ENCODE measurements at regions not wholly inside any gene's neighbourhood (a gene's known extent, or its start where the extent isn't known, plus 50 kb on each side); places are given as distances from the start of the nearest gene placed in this dataset.
A peak's percentile ranks its signal among the peaks of the same experiment; 100 is the strongest.

GRCh38 chr3:72698154-72698917 lies 149.9 kb downstream of the SHQ1 start:
- no peak for DNase-seq

GRCh38 chr3:72697717-72698116 lies 150.5 kb downstream of the SHQ1 start:
- no peak for DNase-seq

DNA sequence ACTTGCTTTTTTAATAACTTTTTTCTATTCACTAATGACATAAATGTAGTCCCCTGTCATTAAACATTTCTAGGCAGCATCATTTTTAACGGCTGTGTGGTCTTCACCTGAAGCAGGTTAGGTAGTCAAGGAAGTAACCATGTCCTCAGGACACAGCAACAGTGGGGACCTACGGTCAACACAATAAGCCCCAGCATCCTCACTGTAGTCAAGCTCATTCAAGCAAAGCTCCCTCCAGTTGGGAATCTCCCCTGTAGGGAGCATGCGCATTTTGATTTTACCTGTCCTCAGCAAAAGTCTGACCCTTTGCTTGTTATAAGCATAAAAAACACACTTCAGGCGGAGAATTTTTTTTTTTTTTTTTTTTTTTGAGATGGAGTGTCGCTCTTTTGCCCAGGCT lies 151.4 kb downstream of the SHQ1 start:
- DNase-seq: no peak

GRCh38 chr3:72694398-72694797 lies 153.8 kb downstream of the SHQ1 start:
- no peak for DNase-seq

DNA sequence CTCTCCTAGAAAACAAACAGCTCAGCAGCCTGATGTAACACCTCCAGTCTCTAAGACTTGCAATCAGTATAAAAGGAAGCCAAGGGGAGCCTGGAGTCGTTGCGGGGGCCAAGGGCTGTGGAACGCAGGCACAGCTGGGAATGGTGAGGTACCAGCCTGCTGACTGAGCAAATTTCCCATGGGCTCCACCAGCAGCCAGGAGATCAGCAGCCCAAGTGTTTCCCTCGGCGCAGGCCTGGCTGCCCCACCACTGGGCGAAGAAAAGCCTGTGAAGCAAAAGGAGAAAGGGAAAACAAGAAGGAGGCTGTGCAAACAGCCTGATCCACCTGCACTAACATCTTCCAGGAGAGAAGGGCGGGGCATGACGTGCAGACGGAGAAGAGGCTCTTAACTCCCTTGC lies 155.3 kb downstream of the SHQ1 start:
- DNase-seq: no peak

DNA sequence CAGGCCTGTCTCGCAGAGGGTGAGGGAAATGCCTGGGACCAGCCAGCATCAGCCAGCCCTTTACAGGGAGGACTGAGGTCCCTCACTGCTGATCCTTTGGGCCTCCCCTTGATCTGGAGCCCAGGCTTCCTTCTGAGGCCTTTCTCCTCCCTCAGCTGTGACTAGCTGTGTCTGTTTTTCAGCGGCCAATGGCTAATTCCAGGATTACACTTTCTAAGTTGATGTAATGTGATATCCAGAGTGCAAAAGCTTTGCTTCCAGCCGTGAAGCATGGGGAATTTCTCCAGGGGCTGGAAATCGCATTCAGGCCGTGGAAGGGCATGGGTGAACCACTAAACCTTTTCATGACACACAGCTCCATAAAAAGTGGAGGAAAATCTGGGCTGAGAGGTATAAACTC lies 157.6 kb downstream of the SHQ1 start:
- no peak for DNase-seq

- peak; percentile 56 for DNase-seq
Observed at GRCh38 chr3:72682936-72683452, 165.3 kb downstream of the SHQ1 start.

- DNase-seq: no peak
Observed at GRCh38 chr3:72681598-72681997, 166.6 kb downstream of the SHQ1 start.

DNA sequence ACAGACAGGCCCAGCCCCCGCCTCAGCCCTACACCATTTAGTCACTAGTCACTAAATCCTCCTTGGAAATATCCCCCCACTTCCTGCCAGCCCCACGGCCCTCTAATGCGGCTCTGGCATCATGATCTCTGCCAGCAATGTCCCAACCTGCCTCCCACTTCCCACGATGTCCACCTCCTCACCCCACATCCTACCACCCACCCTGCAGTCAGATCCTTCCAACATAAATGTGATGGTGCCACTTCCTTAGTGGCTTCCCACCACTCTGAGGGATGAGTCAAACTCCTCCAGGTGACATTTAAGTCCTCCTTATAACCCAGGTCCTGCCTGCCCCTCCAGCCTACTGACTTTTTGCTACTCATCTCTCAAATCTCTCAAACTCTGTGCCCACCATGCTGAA lies 167.5 kb downstream of the SHQ1 start:
- no peak for DNase-seq

GRCh38 chr3:72679540-72680198 lies 168.6 kb downstream of the SHQ1 start:
- DNase-seq: no peak

- no peak for DNase-seq
Observed at GRCh38 chr3:72678867-72679266, 169.4 kb downstream of the SHQ1 start.

DNA sequence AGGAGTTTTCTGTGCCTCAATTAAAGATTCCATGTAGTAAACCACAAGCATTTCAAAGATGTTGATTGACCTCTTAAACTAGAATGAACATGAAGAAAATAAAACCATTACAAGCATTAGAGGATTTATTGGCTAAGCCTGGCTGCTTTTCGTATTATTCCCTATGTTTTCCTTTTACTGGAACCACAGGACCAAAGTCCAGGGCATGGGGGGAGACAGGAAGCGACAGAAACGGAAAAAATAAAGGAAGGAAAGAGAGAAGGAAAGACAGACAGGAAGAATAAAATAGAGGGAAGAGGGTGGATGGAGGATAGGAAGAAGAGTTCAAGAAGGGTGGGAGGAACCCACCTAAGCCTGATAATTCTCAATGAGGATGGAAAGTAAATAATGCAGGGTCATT lies 169.9 kb downstream of the SHQ1 start:
- DNase-seq: no peak

GRCh38 chr3:72675243-72675642 lies 173.0 kb downstream of the SHQ1 start:
- no peak for DNase-seq

- no peak for DNase-seq
Observed at GRCh38 chr3:72673011-72673771, 175.1 kb downstream of the SHQ1 start.

DNA sequence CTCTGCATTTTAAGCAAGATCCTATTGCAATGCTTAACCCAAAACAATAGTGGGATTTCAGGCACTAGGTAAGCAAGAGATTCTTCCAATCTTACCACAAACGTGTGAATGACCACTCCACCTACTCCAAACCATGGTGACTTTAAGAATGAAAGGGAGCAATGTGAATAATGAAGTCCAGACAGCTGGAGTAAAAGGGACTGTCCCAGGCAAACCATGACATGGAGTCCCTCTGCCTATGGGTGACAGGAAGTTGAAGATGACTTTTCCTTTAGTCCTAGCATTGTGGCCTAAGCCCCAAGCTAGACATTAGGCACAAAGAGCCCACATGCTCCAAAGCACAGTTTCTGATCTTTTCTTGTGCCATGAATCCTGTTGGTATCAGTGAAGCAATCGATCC lies 179.0 kb downstream of the SHQ1 start:
- no peak for DNase-seq

DNA sequence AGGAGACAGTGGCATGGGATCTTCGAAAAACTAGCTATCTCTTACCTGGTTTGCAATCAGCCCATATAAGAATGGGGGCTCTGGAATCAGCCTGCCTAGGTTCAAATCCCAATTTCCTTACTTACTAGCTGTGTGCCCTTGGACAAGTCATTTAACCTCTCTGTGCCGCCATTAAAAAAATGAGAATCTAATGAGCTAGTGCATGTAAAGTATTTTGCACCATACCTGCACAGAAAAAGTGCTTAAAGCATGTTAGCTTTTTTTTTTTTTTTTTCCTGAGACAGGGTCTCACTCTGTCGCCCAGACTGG lies 181.8 kb downstream of the SHQ1 start:
- DNase-seq: no peak

DNA sequence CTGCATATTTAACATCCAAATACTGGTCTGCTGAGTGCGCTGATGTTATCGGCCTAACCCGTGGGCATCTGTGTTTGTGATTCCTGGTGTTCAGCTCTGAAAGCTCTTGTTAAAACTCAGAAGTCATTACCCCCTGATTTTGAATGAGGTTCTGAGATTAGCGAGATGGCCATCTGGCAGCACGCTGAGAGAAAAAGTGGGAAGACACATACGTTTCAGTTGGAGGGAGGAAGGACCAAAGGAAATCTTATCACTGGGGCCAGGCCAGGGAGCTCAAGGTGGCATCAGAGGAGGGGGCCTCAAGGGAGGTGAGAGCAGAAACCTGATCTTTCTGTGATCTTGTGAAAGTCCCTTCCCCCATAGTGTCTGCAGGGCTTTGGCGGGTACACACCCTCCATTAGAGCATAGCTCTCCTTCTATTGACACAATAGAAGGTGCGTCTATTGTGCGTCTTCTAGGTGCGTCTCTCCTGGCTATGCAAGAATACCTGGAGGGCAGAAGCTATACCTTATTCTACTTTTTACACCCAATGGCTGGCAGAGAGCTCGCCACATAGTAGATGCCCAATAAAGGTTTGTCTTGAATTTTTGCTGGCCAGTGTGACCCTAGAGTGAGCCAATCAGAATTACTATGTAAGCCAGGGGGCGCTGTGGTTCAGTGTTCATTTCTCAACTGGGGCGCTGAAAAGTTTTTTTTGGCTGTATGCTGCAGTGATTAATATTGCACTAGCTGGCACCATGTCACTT lies 182.4 kb downstream of the SHQ1 start:
- peak; percentile 73 for DNase-seq

DNA sequence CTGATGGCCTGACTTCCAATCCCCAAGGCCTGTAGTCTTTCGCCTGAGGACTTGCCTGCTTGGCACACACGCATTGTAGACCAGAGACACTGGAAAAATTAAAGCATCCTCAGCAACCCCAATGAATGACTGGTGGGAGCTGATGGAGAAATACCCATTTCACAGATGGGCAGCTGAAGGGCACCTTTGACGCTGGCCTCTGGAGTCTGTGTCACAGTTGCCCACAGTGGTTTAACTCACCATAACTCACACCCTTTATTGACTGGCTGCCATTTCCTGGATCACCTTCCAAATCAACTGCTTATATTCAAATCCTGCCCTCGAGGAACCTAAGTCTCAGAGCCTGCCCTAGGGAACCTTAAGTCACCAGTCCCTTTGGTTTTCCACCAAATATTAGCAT lies 183.1 kb downstream of the SHQ1 start:
- no peak for DNase-seq

GRCh38 chr3:72664184-72664975 lies 183.9 kb downstream of the SHQ1 start:
- DNase-seq: no peak

DNA sequence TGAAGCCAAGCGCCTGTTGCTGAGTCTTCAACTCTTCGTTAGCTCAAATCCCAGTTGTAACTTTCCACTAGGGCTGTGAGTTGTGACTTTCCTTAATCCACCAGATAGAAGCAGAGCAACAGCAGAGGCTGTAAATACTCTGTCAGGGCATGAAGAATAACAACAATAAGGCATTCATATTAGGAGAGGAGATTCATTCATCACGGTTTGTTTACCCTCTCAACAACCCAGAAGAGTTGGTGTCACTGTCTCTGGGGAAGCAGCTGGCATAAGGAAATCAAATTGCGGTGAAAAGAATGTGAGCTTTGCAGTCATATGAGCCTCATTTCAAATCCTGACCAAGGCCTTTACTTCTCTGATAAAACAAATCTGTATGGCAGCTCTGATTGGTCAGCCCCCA lies 184.8 kb downstream of the SHQ1 start:
- DNase-seq: peak; percentile 33

DNA sequence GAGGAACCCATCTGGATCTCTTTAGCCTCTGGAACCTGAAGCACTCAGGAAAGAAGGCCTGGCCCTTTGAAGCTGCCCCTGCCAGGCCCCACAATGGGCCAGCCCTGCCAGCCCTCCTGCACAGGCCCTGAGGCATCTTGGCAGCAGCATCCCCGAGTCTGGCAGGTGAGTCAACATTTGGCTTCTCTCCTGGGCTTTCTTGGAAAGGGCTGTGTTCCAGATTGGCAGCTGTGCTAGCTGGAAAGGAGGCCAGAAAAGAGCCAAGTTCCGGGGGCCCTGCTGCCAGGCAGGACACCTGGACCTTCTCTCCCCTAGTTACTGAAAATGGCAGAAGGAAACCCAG lies 187.2 kb downstream of the SHQ1 start:
- DNase-seq: peak; percentile 24
